Ovary (tissue), 7 donors: ENCODE measurements at regions not wholly inside any gene's neighbourhood (a gene's known extent, or its start where the extent isn't known, plus 50 kb on each side); places are given as distances from the start of the nearest gene placed in this dataset.

Source experiments
- DNase-seq, 5 donors: peaks; one replicate each; pipeline ENCODE4 v3.0.0-alpha.2; 2019 to 2020
- H3K27ac ChIP-seq, 2 donors: fragments of 200-600 bp; one replicate each; pipeline versions ENCODE4 v1.5.1 to v1.8.0; 2019 to 2022
- H3K27me3 ChIP-seq: fragments of 200-600 bp; one replicate; pipeline ENCODE4 v1.8.0; 2022
- H3K36me3 ChIP-seq: fragments of 200-600 bp; sonication (generic); one replicate; pipeline ENCODE4 v1.5.1; 2019
- H3K4me1 ChIP-seq: one replicate; pipeline ENCODE4 v1.8.1; 2013; ENCODE audit warnings: mild to moderate bottlenecking, moderate library complexity; ENCODE audit not compliant: insufficient read depth
- H3K4me3 ChIP-seq: fragments of 200-600 bp; sonication (generic); one replicate; pipeline ENCODE4 v1.5.1; 2017
- H3K9me3 ChIP-seq, 2 donors: fragments of 200-600 bp in 1 of 2; sonication (generic) in 1 of 2; one replicate each; pipeline versions ENCODE4 v1.5.1 to v1.8.1; 2013 to 2019; ENCODE audit warnings: mild to moderate bottlenecking in 1 of 2, moderate library complexity in 1 of 2
- CTCF ChIP-seq, 3 donors: fragments of 450-650 bp in 2 of 3; fragments of 200-600 bp in 1 of 3; IDR thresholded peaks; one replicate each; pipeline versions ENCODE4 v1.5.1 to v1.8.0; 2016 to 2022; ENCODE audit warnings: antibody characterized with exemption in 3 of 3, mild to moderate bottlenecking in 1 of 3
- EP300 ChIP-seq: sonication (generic); formaldehyde crosslinking; IDR thresholded peaks from one replicate; pipeline ENCODE4 v1.6.1; 2017; ENCODE audit warnings: antibody characterized with exemption
- POLR2A ChIP-seq: fragments of 450-650 bp; IDR thresholded peaks from one replicate; pipeline ENCODE4 v1.6.1; 2017; ENCODE audit warnings: antibody characterized with exemption, mild to moderate bottlenecking, moderate library complexity
- WGBS, 3 donors: extraction: QIAGEN DNeasy Blood & Tissue Kit in 1 of 3; methylation state at CpG; one replicate each; pipeline versions ENCODE4 v1.1.5 to v1.1.7; 2013 to 2017; 5-methylcytosine and 5-hydroxymethylcytosine counted together
- intact Hi-C, 4 donors: fragments of 100-400 bp; cut with DNase I; formaldehyde crosslinking; loops; one replicate each; pipeline versions ENCODE4 v1.11.0 to v1.15.1; 2022 to 2023
- donor health status: DM: no; HTN: no; CAD: no; lungs with moderate emphysema.
- donor health status: DM: no; HTN: no; CAD: no.
- donor health status: Bipolar disorder and iron deficiency.
- donor health status: DM: no; HTN: no; CAD: no.
- donor health status: DM: yes; HTN: yes; CAD: no.

GRCh38 chr3:72113964-72114363 lies 329.0 kb upstream of the PROK2 start:
- Histone ChIP-seq H3K4me3 (no peak overlapping the region), H3K4me1 (no peaks in the 10 kb centered on the region), H3K36me3 (no peaks in the 10 kb centered on the region), H3K27ac (no peak overlapping the region), H3K9me3 (no peaks in the 10 kb centered on the region), H3K27me3 (no peaks in the 10 kb centered on the region)
- WGBS, 3 donors: 97 to 99% (median 98%) methylated on average over 3 of the region's 3 CpGs
- intact Hi-C loops: no loop called here
- no peak for DNase-seq
- TF ChIP-seq EP300: no peak
- TF ChIP-seq POLR2A: no peak
- TF ChIP-seq CTCF (IDR thresholded peaks at IDR 0.05): no peak

- no peak overlapping the region for H3K27ac ChIP-seq
- H3K4me3 ChIP-seq: no peak overlapping the region
- no peaks in the 10 kb centered on the region for H3K9me3 ChIP-seq
- intact Hi-C loops: no loop called here
- no peak for DNase-seq
- no peaks in the 10 kb centered on the region for H3K27me3 ChIP-seq
- TF ChIP-seq POLR2A (no peak), CTCF (IDR thresholded peaks at IDR 0.05) (no peak), EP300 (no peak)
- no peaks in the 10 kb centered on the region for H3K36me3 ChIP-seq
- WGBS, 3 donors: 60 to 70% (median 62%) methylated on average over 1 of the region's 1 CpG
- H3K4me1 ChIP-seq: no peaks in the 10 kb centered on the region
Observed at GRCh38 chr3:72113564-72113963, 328.6 kb upstream of the PROK2 start.

GRCh38 chr3:72112435-72112834 lies 327.5 kb upstream of the PROK2 start:
- WGBS, 3 donors: 92 to 94% (median 94%) methylated on average over 3 of the region's 3 CpGs
- no peak for TF ChIP-seq EP300
- no peak for TF ChIP-seq CTCF (IDR thresholded peaks at IDR 0.05)
- TF ChIP-seq POLR2A: no peak
- no peak overlapping the region for H3K27ac ChIP-seq
- H3K4me1 ChIP-seq: no peaks in the 10 kb centered on the region
- H3K4me3 ChIP-seq: no peak overlapping the region
- DNase-seq: no peak
- no peaks in the 10 kb centered on the region for H3K27me3 ChIP-seq
- no peaks in the 10 kb centered on the region for H3K9me3 ChIP-seq
- intact Hi-C loops: no loop called here
- no peaks in the 10 kb centered on the region for H3K36me3 ChIP-seq

- H3K27me3 ChIP-seq: no peaks in the 10 kb centered on the region
- no peaks in the 10 kb centered on the region for H3K36me3 ChIP-seq
- H3K4me3 ChIP-seq: no peak overlapping the region
- intact Hi-C loops: no loop called here
- no peak for DNase-seq
- no peaks in the 10 kb centered on the region for H3K9me3 ChIP-seq
- no peak for TF ChIP-seq POLR2A
- no peak for TF ChIP-seq EP300
- no peak for TF ChIP-seq CTCF (IDR thresholded peaks at IDR 0.05)
- no peak overlapping the region for H3K27ac ChIP-seq
- no peaks in the 10 kb centered on the region for H3K4me1 ChIP-seq
- 66 to 69% (median 69%) methylated on average over 7 of the region's 7 CpGs for WGBS, 3 donors
Observed at GRCh38 chr3:72111265-72112205, 326.6 kb upstream of the PROK2 start.
